CD4-positive, alpha-beta T cell (primary cell): ENCODE measurements at regions not wholly inside any gene's neighbourhood (a gene's known extent, or its start where the extent isn't known, plus 50 kb on each side); places are given as distances from the start of the nearest gene placed in this dataset.

ENCODE experiments used
- ATAC-seq: fragments of 200-7000 bp; cut with Tn5 transposase; one replicate; pipeline ENCODE4 v1.10.0; 2022; ENCODE audit warnings: mild to moderate bottlenecking; ENCODE audit not compliant: poor library complexity
- CTCF ChIA-PET: fragments of 350-600 bp; sonication (Branson Sonifier 250); formaldehyde crosslinking; loops from one replicate; lab custom pipeline; 2021; ENCODE audit warnings: antibody characterized with exemption, inconsistent platforms; lab: Charles Lee
- POLR2A ChIA-PET: fragments of 350-600 bp; sonication (Branson Sonifier 250); formaldehyde crosslinking; loops from one replicate; lab custom pipeline; 2021; ENCODE audit warnings: antibody characterized with exemption, inconsistent platforms; lab: Charles Lee
- DNase-seq, 14 experiments: peaks; one replicate each; pipeline ENCODE4 v3.0.0-alpha.2; 2013 to 2020; ENCODE audit warnings: mixed read lengths in 2 of 14
- H3K27ac ChIP-seq, 2 donors: one replicate each; pipeline versions ENCODE4 v1.5.1 to v1.7.0; 2013; ENCODE audit warnings: low read length in 2 of 2, low read depth in 1 of 2, mild to moderate bottlenecking in 1 of 2
- H3K27me3 ChIP-seq, 2 experiments: 1 replicate in 1 of 2; 2 replicates in 1 of 2; pipeline versions ENCODE4 v1.6.1 to v1.7.0; 2013; ENCODE audit warnings: low read length in 2 of 2, control low read depth in 1 of 2, mild to moderate bottlenecking in 1 of 2, moderate library complexity in 1 of 2; ENCODE audit not compliant: insufficient read depth in 2 of 2, control insufficient read depth in 1 of 2
- H3K36me3 ChIP-seq: one replicate; pipeline ENCODE4 v1.6.1; 2013; ENCODE audit warnings: low read length, control low read depth; ENCODE audit not compliant: insufficient read depth
- H3K4me1 ChIP-seq: one replicate; pipeline ENCODE4 v1.6.1; 2013; ENCODE audit warnings: low read length, control low read depth; ENCODE audit not compliant: insufficient read depth
- H3K4me3 ChIP-seq: one replicate; pipeline ENCODE4 v1.5.1; 2013; ENCODE audit warnings: mild to moderate bottlenecking, low read length, moderate library complexity
- H3K9me3 ChIP-seq, 2 experiments: 1 replicate in 1 of 2; 2 replicates in 1 of 2; pipeline versions ENCODE4 v1.6.1 to v1.7.0; 2013; ENCODE audit warnings: low read length in 2 of 2, mild to moderate bottlenecking in 2 of 2, control low read depth in 1 of 2, moderate library complexity in 1 of 2; ENCODE audit not compliant: control insufficient read depth in 1 of 2, insufficient read depth in 1 of 2
- H3K27ac Mint-ChIP-seq: one replicate; pipeline ENCODE4 v1.8.0; 2020; ENCODE audit warnings: mixed read lengths
- H3K27me3 Mint-ChIP-seq: one replicate; pipeline ENCODE4 v1.8.0; 2021; ENCODE audit warnings: mixed read lengths
- H3K36me3 Mint-ChIP-seq: one replicate; pipeline ENCODE4 v1.8.0; 2021; ENCODE audit warnings: low read depth, mixed read lengths
- H3K4me1 Mint-ChIP-seq: one replicate; pipeline ENCODE4 v1.8.0; 2021; ENCODE audit warnings: low read depth, mixed read lengths
- H3K4me3 Mint-ChIP-seq: one replicate; pipeline ENCODE4 v1.8.0; 2020; ENCODE audit warnings: mild to moderate bottlenecking, mixed read lengths
- H3K9me3 Mint-ChIP-seq: one replicate; pipeline ENCODE4 v1.8.0; 2020; ENCODE audit warnings: mixed read lengths
- CTCF ChIP-seq: fragments of 200-600 bp; IDR thresholded peaks from one replicate; pipeline ENCODE4 v1.8.0; 2022; ENCODE audit warnings: antibody characterized with exemption, mild to moderate bottlenecking
- intact Hi-C, 2 experiments: fragments of 100-400 bp; cut with DNase I in 1 of 2; cut with micrococcal nuclease in 1 of 2; formaldehyde crosslinking; loops; one replicate each; pipeline versions ENCODE4 v1.15.1 to v1.9.0; 2023 to 2025; cut with DNase I, micrococcal nuclease

DNA sequence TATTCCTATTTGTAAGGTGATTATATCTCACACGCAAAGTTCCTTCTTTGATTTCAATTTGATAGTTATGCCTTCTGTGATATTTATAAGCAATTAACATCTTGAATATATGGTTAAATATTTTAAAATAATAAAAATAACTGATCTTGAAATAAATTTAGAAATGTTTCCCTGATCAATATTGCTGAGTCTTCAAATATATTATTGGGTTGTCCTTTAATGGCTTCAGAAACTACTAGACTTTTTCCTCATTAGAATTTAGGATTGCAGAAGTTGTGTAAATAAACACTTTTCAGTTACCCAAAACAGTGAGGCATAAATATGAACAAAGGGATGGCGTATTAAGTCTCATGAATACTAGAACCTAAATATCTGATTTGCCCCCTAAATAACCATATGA lies 252.3 kb upstream of the PRR20A start:
- no peak overlapping the region for H3K27ac ChIP-seq
- Mint-ChIP-seq H3K36me3 (no peaks in the 10 kb centered on the region), H3K9me3 (peaks cover 3% of the 10 kb centered on the region), H3K4me3 (no peak overlapping the region), H3K4me1 (no peaks in the 10 kb centered on the region), H3K27me3 (no peaks in the 10 kb centered on the region), H3K27ac (no peak overlapping the region)
- ChIA-PET POLR2A (no interaction called here), CTCF (no interaction called here)
- no peaks in the 10 kb centered on the region for H3K36me3 ChIP-seq
- no peak overlapping the region for H3K4me3 ChIP-seq
- no peaks in the 10 kb centered on the region for H3K27me3 ChIP-seq
- no peaks in the 10 kb centered on the region for H3K4me1 ChIP-seq
- intact Hi-C loops: no loop called here
- no peak for ATAC-seq
- no peak for DNase-seq
- peaks cover 7 to 10% of the 10 kb centered on the region in 2 experiments for H3K9me3 ChIP-seq
- TF ChIP-seq CTCF: no peak

DNA sequence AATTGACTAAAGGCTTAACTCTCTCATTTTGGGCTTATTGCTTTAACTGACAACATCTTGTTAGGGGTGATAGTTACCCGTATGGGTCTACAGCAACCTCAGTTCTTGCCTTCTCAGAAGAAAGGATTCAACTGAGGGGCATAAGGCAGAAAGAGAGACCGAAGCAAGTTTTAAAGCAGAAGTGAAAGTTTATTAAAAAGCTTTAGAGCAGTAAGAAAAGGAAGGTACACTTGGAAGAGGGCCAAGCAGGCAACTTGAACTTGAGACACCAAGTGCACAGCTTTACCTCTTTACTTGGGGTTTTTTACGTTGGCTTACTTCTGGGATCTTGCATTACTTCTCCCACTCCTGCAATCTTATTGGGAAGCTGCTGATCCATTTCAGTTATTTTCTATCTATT lies 246.9 kb upstream of the PRR20A start:
- peaks cover 0 to 6% of the 10 kb centered on the region in 2 experiments for H3K9me3 ChIP-seq
- H3K36me3 Mint-ChIP-seq: no peaks in the 10 kb centered on the region
- H3K36me3 ChIP-seq: no peaks in the 10 kb centered on the region
- ATAC-seq (no peak), DNase-seq (no peak)
- no peak overlapping the region for H3K4me3 Mint-ChIP-seq
- H3K4me3 ChIP-seq: no peak overlapping the region
- H3K4me1 Mint-ChIP-seq: no peaks in the 10 kb centered on the region
- H3K4me1 ChIP-seq: no peaks in the 10 kb centered on the region
- no peak for TF ChIP-seq CTCF
- no peak overlapping the region for H3K27ac Mint-ChIP-seq
- H3K27me3 Mint-ChIP-seq: no peaks in the 10 kb centered on the region
- peaks cover 2% of the 10 kb centered on the region for H3K9me3 Mint-ChIP-seq
- no peaks in the 10 kb centered on the region for H3K27me3 ChIP-seq
- ChIA-PET CTCF (no interaction called here), POLR2A (no interaction called here)
- intact Hi-C loops: no loop called here
- no peak overlapping the region for H3K27ac ChIP-seq

GRCh38 chr13:56900549-56901279 lies 240.0 kb upstream of the PRR20A start:
- intact Hi-C loops: no loop called here
- no peaks in the 10 kb centered on the region for H3K4me1 Mint-ChIP-seq
- Histone ChIP-seq H3K27me3 (no peaks in the 10 kb centered on the region), H3K4me1 (no peaks in the 10 kb centered on the region), H3K4me3 (no peak overlapping the region), H3K36me3 (no peaks in the 10 kb centered on the region), H3K27ac (no peak overlapping the region), H3K9me3 (peaks cover 0 to 14% of the 10 kb centered on the region in 2 experiments)
- ChIA-PET POLR2A (no interaction called here), CTCF (no interaction called here)
- no peak overlapping the region for H3K27ac Mint-ChIP-seq
- H3K9me3 Mint-ChIP-seq: peaks cover 5% of the 10 kb centered on the region
- H3K36me3 Mint-ChIP-seq: no peaks in the 10 kb centered on the region
- no peaks in the 10 kb centered on the region for H3K27me3 Mint-ChIP-seq
- H3K4me3 Mint-ChIP-seq: no peak overlapping the region
- DNase-seq (no peak), ATAC-seq (no peak)
- TF ChIP-seq CTCF: no peak
